NCI-H2029 treated with DMSO at 0.1 percent for 48 hours (cell line): ENCODE measurements at regions not wholly inside any gene's neighbourhood (a gene's known extent, or its start where the extent isn't known, plus 50 kb on each side); places are given as distances from the start of the nearest gene placed in this dataset.
"Not testable (repeated sequence)": the region's sequence is repeated elsewhere in the genome, so short reads cannot be mapped to it uniquely, and the experiment has no call there.

Experiments used
- DNase-seq: peaks from one replicate; lab custom pipeline; 2025; lab: John Stamatoyannopoulos, UW

- no peak for DNase-seq
These were observed 547.7 kb downstream of the KCNJ2 start for GRCh38 chr17:70717042-70717441.

GRCh38 chr17:70736375-70736957 lies 567.1 kb downstream of the KCNJ2 start:
- DNase-seq = no peak

- no peak for DNase-seq
These were observed 569.7 kb downstream of the KCNJ2 start for GRCh38 chr17:70739065-70739464.

GRCh38 chr17:70746574-70746973 lies 577.2 kb downstream of the KCNJ2 start:
- not testable (repeated sequence) for DNase-seq

- DNase-seq = no peak
These were observed 581.7 kb downstream of the KCNJ2 start for GRCh38 chr17:70750983-70751382.

- not testable (repeated sequence) for DNase-seq
These were observed 583.1 kb downstream of the KCNJ2 start for GRCh38 chr17:70752461-70752860.

- DNase-seq = no peak
These were observed 583.7 kb downstream of the KCNJ2 start for GRCh38 chr17:70752966-70753467.

GRCh38 chr17:70763018-70763417 lies 593.7 kb downstream of the KCNJ2 start:
- no peak for DNase-seq

GRCh38 chr17:70767102-70767701 lies 597.9 kb downstream of the KCNJ2 start:
- peak; percentile 10 for DNase-seq

GRCh38 chr17:70769956-70770355 lies 600.6 kb downstream of the KCNJ2 start:
- no peak for DNase-seq

GRCh38 chr17:70771804-70772386 lies 602.6 kb downstream of the KCNJ2 start:
- no peak for DNase-seq

GRCh38 chr17:70772761-70773160 lies 603.4 kb downstream of the KCNJ2 start:
- no peak for DNase-seq

GRCh38 chr17:70773258-70773657 lies 603.9 kb downstream of the KCNJ2 start:
- no peak for DNase-seq

GRCh38 chr17:70774339-70775117 lies 605.2 kb downstream of the KCNJ2 start:
- DNase-seq = no peak

GRCh38 chr17:70775679-70776078 lies 606.3 kb downstream of the KCNJ2 start:
- DNase-seq = no peak

- DNase-seq = no peak
These were observed 607.1 kb downstream of the KCNJ2 start for GRCh38 chr17:70776441-70776840.

- DNase-seq = no peak
These were observed 610.7 kb downstream of the KCNJ2 start for GRCh38 chr17:70780031-70780430.

GRCh38 chr17:70786081-70786480 lies 616.7 kb downstream of the KCNJ2 start:
- DNase-seq = no peak

- DNase-seq = no peak
These were observed 618.5 kb downstream of the KCNJ2 start for GRCh38 chr17:70787721-70788300.

GRCh38 chr17:70791748-70792443 lies 622.6 kb downstream of the KCNJ2 start:
- no peak for DNase-seq

- DNase-seq = no peak
These were observed 625.4 kb downstream of the KCNJ2 start for GRCh38 chr17:70794738-70795137.

GRCh38 chr17:70795620-70796019 lies 626.3 kb downstream of the KCNJ2 start:
- no peak for DNase-seq
